Inflammatory macrophage (primary cell): ENCODE measurements at regions not wholly inside any gene's neighbourhood (a gene's known extent, or its start where the extent isn't known, plus 50 kb on each side); places are given as distances from the start of the nearest gene placed in this dataset.

ENCODE experiments used
- DNase-seq, 2 donors: peaks; one replicate each; pipeline ENCODE4 v3.0.0-alpha.2; 2020 to 2022

DNA sequence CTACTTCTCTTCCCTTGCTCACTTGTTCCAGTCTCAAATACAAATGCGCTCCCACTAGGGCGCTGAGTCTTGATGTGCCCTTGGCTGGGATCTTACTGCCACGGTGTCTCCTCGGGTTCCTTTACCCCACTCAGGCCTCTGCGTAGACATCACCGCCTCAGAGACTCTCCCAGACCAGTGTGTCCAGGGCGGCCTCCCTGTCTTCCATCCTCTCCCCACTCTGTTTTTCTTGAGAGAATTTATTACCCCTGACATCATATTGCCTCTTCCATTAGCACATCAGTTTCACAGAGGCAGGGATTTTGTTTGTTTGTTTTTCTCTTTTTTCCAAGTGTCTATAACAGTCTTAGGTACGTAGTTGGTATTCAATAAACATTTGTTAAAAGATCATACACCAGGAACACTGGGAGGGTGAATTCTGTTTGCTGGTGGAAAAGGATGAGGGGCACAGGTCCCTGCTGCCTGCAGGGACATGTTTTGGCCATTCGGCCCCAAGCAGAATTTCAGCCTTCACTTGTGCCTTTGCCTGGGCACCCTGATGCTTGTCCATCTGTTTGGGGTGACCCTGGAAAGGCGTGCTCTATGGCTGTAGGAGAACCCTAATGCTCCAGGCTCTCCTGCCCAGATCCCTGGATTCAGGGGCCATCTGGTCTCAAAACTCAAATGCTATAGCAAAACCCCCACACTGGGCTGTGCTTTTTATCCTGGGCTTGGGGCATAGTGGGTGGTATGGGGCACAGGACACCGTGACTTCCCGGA is 55.0 kb downstream of the RPL37A start:
- DNase-seq = no peak

DNA sequence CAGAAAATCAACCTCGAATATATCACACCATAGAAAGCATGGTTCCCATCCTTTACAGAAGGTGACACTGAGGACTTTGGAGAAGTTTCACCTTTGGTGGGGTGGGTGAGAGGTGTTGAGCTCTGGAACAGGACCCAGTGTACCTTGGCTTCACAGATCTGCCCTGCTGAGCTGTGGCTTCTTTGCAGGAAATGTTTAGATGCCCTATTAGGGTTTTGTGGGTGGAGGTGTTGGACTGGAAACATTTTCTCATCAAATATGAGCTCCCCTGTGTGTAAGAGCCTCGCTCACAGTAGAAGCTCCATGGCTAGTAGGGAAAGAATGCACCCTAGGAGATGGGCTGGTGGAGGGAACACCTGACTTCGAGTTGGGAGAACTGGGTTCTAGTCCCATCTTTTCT is 55.6 kb downstream of the RPL37A start:
- no peak for DNase-seq

GRCh38 chr2:216554755-216555154 is 56.1 kb downstream of the RPL37A start:
- no peak for DNase-seq

DNA sequence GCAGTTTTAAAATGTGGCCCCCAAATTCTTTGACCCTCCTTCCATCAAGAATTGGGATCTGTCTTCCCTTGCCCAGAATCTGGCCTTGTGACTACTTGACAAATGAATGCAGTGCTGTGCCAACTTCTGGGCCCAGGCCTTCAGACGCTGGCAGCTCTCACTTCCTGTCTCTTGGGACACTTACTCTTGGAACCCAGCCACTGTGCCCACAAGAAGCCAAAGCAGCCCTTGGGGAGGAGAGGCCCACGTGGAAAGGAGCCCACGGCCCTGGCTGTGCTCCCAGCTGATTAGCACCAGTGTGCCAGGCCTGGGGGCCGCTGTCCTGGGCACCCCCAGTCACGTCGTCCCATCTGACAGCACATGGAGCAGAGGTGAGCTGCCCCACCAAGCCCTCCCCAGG is 56.6 kb downstream of the RPL37A start:
- DNase-seq = peak; percentile 14 to 33

DNA sequence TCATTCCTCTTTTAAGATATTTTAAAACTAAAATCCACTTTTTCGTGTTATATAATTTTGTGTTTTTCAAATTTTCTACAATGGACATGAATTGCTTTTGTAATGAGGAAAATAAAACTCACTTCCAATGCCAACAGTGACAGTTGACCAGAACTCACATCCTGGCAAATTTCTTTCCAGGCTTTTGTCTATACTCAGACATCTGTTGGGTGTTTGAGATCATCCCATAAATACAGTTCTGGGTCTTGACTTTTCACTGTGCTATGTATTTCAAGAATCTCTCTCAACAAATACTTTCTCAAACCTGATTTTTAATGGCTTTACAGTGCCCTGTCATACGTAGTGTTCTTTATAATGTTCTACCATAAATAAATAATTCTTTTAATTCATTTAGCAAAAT is 57.6 kb downstream of the RPL37A start:
- no peak for DNase-seq

DNA sequence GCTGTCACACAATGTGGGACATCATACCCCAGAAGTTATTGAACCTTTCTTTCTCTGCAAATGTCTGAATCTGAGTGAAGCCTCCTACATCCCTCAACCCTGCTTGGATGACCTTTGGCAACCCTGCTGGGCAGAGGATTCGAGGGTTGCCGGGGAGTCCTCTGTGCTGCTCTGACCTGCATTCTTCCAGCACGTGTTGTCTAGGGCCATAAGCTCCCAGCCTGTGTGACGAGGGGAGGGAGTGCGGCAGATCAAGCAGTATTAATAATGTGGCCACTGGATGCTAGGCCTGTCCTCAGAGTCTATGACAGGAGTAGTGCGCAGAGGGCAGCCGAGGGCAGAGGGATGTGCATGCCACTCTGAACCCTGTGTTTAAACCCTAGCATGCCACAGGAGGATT is 58.8 kb downstream of the RPL37A start:
- DNase-seq = no peak

DNA sequence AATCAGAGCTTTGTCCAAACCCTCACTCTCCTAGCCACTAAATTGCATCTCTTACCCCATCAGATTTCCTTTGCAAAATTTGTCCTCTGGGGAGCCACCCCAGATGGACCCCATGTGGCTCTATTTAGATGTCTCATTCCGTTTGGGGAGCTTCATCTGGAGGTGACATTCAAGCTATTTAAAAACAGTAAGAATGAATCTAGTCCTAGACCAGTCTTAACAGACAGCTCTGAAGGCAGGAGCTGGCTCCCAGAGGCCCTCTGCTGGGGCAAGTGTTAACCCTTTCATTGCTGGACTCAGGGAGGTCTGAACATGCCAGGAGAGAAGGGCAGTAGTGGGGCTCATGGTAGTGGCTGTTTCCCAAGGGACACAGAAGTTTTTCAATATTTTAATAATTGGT is 59.2 kb downstream of the RPL37A start:
- no peak for DNase-seq

DNA sequence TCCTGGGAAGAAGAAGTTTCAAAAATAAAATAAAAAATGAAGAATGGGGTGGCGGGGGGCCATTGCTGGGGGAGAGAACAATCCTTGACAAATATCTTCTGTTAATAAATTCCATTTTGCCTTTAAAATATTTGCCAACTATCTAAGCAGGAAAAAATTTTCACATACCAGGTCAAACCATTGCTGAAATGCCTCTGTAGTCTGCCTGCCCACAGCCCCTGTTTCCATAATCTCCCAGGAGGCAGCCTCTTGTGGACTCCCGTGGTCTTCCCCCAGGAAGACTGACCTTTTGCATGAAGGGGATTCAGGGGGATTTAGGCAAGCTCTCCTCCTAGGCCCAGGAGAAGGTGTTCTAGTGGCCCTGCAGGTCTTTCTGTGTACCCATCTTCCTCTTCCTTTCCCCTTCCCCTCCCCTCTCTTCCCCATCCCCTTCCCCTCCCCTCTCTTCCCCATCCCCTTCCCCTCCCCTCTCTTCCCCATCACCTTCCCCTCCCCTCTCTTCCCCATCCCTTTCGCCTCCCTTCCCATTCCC is 61.0 kb downstream of the RPL37A start:
- no peak for DNase-seq

GRCh38 chr2:216560838-216561270 is 62.2 kb downstream of the RPL37A start:
- DNase-seq = no peak

- no peak for DNase-seq
Observed at GRCh38 chr2:216562696-216563435, 64.2 kb downstream of the RPL37A start.

DNA sequence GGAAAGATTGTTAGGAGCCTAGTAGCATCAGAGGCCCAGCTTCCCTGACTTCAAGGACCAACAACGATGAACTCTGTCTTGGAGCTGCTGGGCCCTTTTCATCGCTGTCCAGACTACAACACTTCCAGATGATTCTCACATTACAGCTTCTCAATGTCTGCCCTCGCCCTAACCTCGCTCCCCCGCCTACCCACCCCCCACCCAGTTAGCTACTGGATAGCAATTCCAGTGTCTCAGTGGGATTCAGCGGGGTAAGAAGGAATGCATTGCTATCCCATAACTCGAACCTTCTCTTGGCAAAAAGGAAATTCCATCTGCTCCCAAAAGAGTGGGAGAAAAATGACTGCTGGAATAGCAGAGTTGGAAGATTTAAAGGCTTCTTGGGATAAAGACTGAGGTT is 65.0 kb downstream of the RPL37A start:
- no peak for DNase-seq

DNA sequence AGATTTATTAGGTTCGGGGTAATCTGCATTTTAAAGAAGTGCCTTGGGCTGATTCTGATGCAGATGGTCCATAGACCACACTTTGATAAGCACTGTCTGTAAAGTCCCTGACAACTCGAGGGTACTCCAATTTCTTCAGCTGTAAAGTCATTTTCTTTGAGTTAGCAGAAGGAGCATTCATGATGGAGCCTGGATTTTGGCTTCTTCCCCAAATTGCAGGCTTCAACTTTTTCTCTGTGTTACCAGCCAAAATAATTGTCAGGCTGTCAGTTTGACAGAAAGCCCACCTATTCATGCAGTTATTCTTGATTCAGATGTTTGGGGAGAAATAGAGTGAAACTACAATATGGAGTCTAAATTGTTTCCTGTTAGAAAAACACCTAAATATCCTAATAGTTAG is 66.0 kb downstream of the RPL37A start:
- no peak for DNase-seq

DNA sequence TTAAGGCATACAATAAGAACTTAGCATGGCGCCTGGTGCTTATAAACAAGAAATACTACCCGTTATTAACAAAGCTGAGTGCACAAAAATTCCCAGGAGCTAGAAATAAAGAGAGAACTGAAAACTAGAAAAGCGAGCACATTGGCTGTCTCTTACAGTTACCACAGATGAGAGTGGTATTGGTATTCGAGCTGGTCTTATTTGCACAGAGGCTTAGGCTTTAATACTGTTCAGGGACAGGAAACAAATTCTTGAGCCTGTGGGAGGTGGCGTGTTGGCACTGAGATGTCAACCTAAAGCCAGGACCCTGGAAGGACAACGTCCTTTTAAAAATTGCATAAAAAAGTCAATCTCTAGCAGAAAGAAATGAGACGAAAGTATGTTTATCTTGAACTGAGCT is 67.3 kb upstream of the IGFBP2 start:
- no peak for DNase-seq

DNA sequence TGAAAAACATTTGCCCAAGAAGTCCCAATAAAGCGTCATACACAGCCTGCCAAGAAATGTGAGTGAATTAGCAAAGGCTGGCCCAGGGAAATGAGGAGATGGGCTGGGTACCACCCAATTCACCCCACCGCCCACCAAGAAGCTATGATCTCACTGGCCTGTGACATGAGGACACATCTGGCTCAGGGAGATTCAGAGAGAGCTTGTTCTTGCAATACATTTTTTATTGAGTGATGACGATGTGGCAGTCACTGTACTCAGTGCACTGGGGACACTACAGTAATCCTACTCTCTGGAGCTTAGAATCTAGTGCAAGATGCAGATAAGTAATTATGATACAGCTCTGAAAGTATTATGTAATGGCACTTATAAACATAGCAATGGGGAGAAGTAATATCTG is 64.6 kb upstream of the IGFBP2 start:
- no peak for DNase-seq

- no peak for DNase-seq
Observed at GRCh38 chr2:216569765-216570164, 63.5 kb upstream of the IGFBP2 start.

DNA sequence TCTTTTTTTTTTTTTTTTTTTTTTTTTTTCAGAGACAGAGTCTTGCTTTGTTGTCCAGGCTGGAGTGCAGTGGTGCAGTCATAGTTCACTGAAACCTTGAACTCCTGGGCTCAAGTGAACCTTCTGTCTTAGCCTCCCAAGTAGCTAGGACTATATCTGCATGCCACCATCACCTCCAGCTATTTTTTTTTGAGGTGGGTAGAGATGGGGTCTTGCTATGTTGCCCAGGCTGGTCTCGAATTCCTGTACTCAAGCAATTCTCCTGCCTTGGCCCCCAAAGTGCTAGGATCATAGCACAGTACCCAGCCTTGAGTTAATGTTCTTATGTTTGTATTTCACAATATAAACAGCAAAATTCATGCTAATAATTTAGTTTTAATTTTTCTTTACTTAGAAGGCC is 62.9 kb upstream of the IGFBP2 start:
- no peak for DNase-seq

DNA sequence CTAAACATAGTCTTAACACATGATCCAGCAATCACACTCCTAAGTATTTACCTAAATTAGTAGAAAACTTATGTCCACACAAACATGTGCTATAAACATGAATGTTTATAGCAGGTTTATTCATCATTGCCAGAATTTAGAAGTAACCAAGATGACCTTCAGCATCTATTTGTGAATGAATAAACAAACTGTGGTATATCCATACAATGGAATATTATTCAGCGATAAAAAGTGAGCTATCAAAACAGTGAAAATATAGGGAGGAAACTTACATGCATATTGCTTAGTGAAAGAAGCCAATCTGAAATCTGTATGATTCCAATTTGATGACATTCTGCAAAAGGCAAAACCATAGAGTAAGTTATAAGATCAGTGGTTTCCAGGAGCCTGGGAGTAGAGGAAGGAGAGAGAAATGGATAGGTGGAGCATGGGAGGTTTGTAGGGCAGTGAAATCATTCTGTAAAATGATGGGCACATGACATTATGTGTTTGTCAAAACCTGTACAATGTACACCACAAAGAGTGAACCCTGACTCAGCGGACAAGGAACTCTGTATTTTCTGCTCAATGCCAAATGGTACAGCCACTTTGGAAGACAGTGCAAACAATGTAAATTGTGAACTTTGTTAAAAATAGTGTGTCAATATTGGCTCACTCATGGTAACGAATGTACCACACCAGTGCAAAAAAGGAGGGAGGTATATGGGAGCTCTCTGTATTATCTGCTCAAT is 61.9 kb upstream of the IGFBP2 start:
- no peak for DNase-seq

GRCh38 chr2:216571909-216572513 is 61.2 kb upstream of the IGFBP2 start:
- DNase-seq = no peak

DNA sequence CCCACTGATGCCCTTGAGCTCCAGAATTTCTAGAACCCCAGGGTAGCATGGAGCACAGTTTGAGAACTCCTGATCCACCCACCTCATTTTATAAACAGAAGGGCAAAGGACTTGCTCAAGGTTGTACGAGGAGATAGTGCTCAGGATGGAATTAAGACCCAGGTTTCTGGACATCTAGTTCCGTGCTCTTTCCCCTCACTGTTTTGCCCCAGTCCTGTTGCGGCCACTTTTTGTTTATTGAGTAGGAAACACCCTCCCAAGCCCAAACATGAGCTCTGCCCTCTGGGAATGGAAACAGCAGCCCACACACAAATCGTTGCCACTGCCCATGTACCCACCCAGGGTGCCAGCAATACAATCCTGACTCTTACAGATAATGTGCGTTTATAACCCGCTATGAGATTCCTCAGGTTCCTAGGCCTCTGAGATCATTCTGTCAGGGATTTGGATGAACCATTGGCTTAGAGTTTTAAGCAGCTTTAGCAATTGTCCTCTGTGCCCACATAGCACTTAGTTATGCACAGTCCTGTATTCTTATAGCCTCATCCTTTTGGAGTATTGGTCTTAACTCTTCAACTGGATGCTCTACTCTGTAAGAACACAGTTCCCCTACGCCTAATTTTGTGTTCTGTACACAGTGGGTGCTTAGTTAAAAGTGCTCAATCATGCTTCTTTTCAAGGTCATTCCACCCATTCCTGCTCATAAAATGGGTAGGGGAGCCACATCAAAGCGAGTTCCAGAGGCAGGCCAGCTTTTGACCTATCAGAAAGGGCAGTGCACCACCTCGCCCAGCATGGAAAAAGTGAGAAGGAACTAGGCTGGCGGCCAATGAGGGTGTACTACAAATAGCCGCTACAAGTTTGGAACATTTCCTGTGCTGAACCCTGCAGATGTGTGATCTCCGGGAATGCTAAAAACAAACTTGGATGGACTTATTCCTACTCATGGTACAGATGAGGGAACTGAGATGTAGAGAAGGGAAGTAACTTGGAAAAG is 60.3 kb upstream of the IGFBP2 start:
- DNase-seq = no peak

- DNase-seq = no peak
Observed at GRCh38 chr2:216574046-216574445, 59.2 kb upstream of the IGFBP2 start.

GRCh38 chr2:216574586-216574985 is 58.6 kb upstream of the IGFBP2 start:
- DNase-seq = no peak

DNA sequence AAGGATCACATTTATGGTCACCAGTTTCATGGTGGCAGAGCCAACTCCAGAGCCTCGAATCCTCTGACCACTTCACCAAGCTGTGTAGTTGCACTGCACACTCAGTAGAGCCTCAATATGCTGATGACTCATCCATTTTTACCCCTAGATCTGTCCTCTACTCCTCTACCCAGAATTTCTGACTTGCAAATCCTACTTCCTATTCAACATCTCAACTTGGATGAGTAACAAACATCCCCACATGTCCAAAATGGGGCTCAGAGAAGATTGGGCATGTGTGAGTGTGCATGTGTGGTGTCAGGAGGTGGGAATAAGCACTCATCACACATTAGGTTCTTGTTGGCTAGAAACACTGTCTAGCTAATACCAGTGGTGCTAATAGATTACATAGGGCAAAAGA is 57.8 kb upstream of the IGFBP2 start:
- DNase-seq = no peak
